Fibroblast of skin of right quadriceps (primary cell): ENCODE measurements at regions not wholly inside any gene's neighbourhood (a gene's known extent, or its start where the extent isn't known, plus 50 kb on each side); places are given as distances from the start of the nearest gene placed in this dataset.

Experiments used
- DNase-seq: peaks from one replicate; pipeline ENCODE4 v3.0.0-alpha.2; 2013

GRCh38 chr18:31213641-31214040 lies 51.0 kb upstream of the DSC1 start:
- DNase-seq, result no peak

- DNase-seq, result no peak
Observed at GRCh38 chr18:31217038-31217849, 54.6 kb upstream of the DSC1 start.

GRCh38 chr18:31218671-31219383 lies 56.2 kb upstream of the DSC1 start:
- no peak for DNase-seq

GRCh38 chr18:31219395-31219794 lies 56.7 kb upstream of the DSC1 start:
- no peak for DNase-seq

GRCh38 chr18:31223371-31223770 lies 60.7 kb upstream of the DSC1 start:
- no peak for DNase-seq

- peak; percentile 4 for DNase-seq
Observed at GRCh38 chr18:31225668-31226067, 63.0 kb upstream of the DSC1 start.

- no peak for DNase-seq
Observed at GRCh38 chr18:31227497-31228229, 65.0 kb upstream of the DSC1 start.

- DNase-seq, result no peak
Observed at GRCh38 chr18:31229829-31230228, 67.2 kb upstream of the DSC1 start.

- DNase-seq, result no peak
Observed at GRCh38 chr18:31230495-31230894, 67.8 kb upstream of the DSC1 start.

GRCh38 chr18:31232013-31232412 lies 69.4 kb upstream of the DSC1 start:
- no peak for DNase-seq

- DNase-seq, result no peak
Observed at GRCh38 chr18:31232775-31233424, 70.2 kb upstream of the DSC1 start.

- DNase-seq, result no peak
Observed at GRCh38 chr18:31233621-31234275, 71.1 kb upstream of the DSC1 start.

GRCh38 chr18:31235856-31236255 lies 73.2 kb upstream of the DSC1 start:
- no peak for DNase-seq

- no peak for DNase-seq
Observed at GRCh38 chr18:31237142-31237541, 74.5 kb upstream of the DSC1 start.

- DNase-seq, result no peak
Observed at GRCh38 chr18:31241425-31241824, 76.5 kb upstream of the DSG1 start.

- no peak for DNase-seq
Observed at GRCh38 chr18:31241900-31242409, 76.0 kb upstream of the DSG1 start.

- no peak for DNase-seq
Observed at GRCh38 chr18:31243740-31244512, 74.0 kb upstream of the DSG1 start.

- no peak for DNase-seq
Observed at GRCh38 chr18:31244771-31245394, 73.1 kb upstream of the DSG1 start.

GRCh38 chr18:31245820-31246219 lies 72.1 kb upstream of the DSG1 start:
- DNase-seq, result no peak

GRCh38 chr18:31246460-31246859 lies 71.5 kb upstream of the DSG1 start:
- DNase-seq, result no peak

- no peak for DNase-seq
Observed at GRCh38 chr18:31247574-31248199, 70.3 kb upstream of the DSG1 start.
